GM23338 (cell line): ENCODE measurements at regions not wholly inside any gene's neighbourhood (a gene's known extent, or its start where the extent isn't known, plus 50 kb on each side); places are given as distances from the start of the nearest gene placed in this dataset.

Experiments
- CREB1 ChIP-seq: fragments of 250-450 bp; sonication (Bioruptor Pico); IDR thresholded peaks from 2 replicates; pipeline ENCODE4 v1.5.0; 2020; ENCODE audit warnings: low read depth, mild to moderate bottlenecking, moderate library complexity
- CTCF ChIP-seq, 2 experiments: fragments of 200-600 bp in 1 of 2; sonication (generic) in 1 of 2; conservative IDR thresholded peaks; 2 replicates each; pipeline versions ENCODE4 v1.5.1 to v1.6.1; 2016 to 2017; ENCODE audit warnings: antibody characterized with exemption in 2 of 2, low read depth in 2 of 2, mild to moderate bottlenecking in 2 of 2, moderate library complexity in 1 of 2
- EZH2 ChIP-seq: fragments of 200-600 bp; sonication (generic); IDR thresholded peaks from one replicate; pipeline ENCODE4 v1.8.0; 2017; ENCODE audit warnings: antibody characterized with exemption, mild to moderate bottlenecking, low read depth; ENCODE audit not compliant: unreplicated experiment
- EZH2phosphoT487 ChIP-seq: fragments of 200-600 bp; sonication (generic); IDR thresholded peaks from one replicate; pipeline ENCODE4 v1.8.1; 2018; ENCODE audit warnings: antibody characterized with exemption; ENCODE audit not compliant: unreplicated experiment
- POLR2AphosphoS5 ChIP-seq: IDR thresholded peaks from 2 replicates; pipeline ENCODE4 v1.6.1; 2016; ENCODE audit warnings: antibody characterized with exemption, low read depth
- REST ChIP-seq: IDR thresholded peaks from one replicate; pipeline ENCODE4 v1.6.1; 2018; ENCODE audit warnings: antibody characterized with exemption; ENCODE audit not compliant: unreplicated experiment

- no peak for TF ChIP-seq CTCF (conservative IDR thresholded peaks at IDR 0.05; ENCODE audit: low read depth in 2 of 2)
- no peak for TF ChIP-seq REST
- TF ChIP-seq POLR2AphosphoS5 = no peak
- no peak for TF ChIP-seq EZH2
- no peak for TF ChIP-seq EZH2phosphoT487
- no peak for TF ChIP-seq CREB1 (CRISPR knock-in tag)
These were observed 654.6 kb upstream of the CADM2 start for GRCh38 chr3:84304214-84304613.
